ENCODE measurements at regions not wholly inside any gene's neighbourhood (a gene's known extent, or its start where the extent isn't known, plus 50 kb on each side); places are given as distances from the start of the nearest gene placed in this dataset.
A peak's percentile ranks its signal among the peaks of the same experiment; 100 is the strongest.

- TF ChIP-seq ZNF311 (tag by site-specific recombination; IDR thresholded peaks at IDR 0.05; ENCODE audit: borderline replicate concordance) (no peak), ZSCAN23 (tag by site-specific recombination; IDR thresholded peaks at IDR 0.05) (peak; percentile 86; the same call in 1 of the 2 replicates), ZNF585B (tag by site-specific recombination; IDR thresholded peaks at IDR 0.05) (no peak), ZNF37A (tag by site-specific recombination; IDR thresholded peaks at IDR 0.05) (no peak), ZNF2 (tag by site-specific recombination; IDR thresholded peaks at IDR 0.05) (no peak), ZBTB44 (tag by site-specific recombination; IDR thresholded peaks at IDR 0.05) (no peak), FEZF1 (tag by site-specific recombination; IDR thresholded peaks at IDR 0.05) (peak; percentile 57; the same call in 1 of the 2 replicates), ZNF426 (tag by site-specific recombination; IDR thresholded peaks at IDR 0.05) (no peak), TRIM28 (IDR thresholded peaks at IDR 0.05; ENCODE audit: borderline replicate concordance, low read length) (no peak), ZNF571 (tag by site-specific recombination; IDR thresholded peaks at IDR 0.05) (no peak), ZNF19 (tag by site-specific recombination; IDR thresholded peaks at IDR 0.05; ENCODE audit: low read depth) (no peak), ZSCAN30 (tag by site-specific recombination; IDR thresholded peaks at IDR 0.05) (no peak), ZBTB17 (tag by site-specific recombination; IDR thresholded peaks at IDR 0.05) (no peak), ZNF335 (tag by site-specific recombination; conservative IDR thresholded peaks at IDR 0.05) (peak; percentile 57; the same call in 1 of the 2 replicates), ZXDB (tag by site-specific recombination; IDR thresholded peaks at IDR 0.05) (peak; percentile 82), ZNF658 (tag by site-specific recombination; IDR thresholded peaks at IDR 0.05) (no peak), HIC1 (tag by site-specific recombination; IDR thresholded peaks at IDR 0.05) (peak; percentile 83), ZNF707 (tag by site-specific recombination; IDR thresholded peaks at IDR 0.05) (no peak), ZNF157 (tag by site-specific recombination; IDR thresholded peaks at IDR 0.05) (no peak), BCL6B (tag by site-specific recombination; IDR thresholded peaks at IDR 0.05) (0 out of 2 replicates have a peak, but pooled peaks have one; percentile 34), ZNF596 (tag by site-specific recombination; IDR thresholded peaks at IDR 0.05) (no peak), BCL11A (tag by site-specific recombination; IDR thresholded peaks at IDR 0.05; ENCODE audit: low read depth) (no peak), ZNF140 (tag by site-specific recombination; IDR thresholded peaks at IDR 0.05) (no peak), ZNF513 (tag by site-specific recombination; IDR thresholded peaks at IDR 0.05) (no peak), ZNF132 (tag by site-specific recombination; IDR thresholded peaks at IDR 0.05; ENCODE audit: borderline replicate concordance) (no peak), ZNF747 (tag by site-specific recombination; IDR thresholded peaks at IDR 0.05) (no peak), ZNF174 (tag by site-specific recombination; IDR thresholded peaks at IDR 0.05) (no peak), ZNF10 (tag by site-specific recombination; IDR thresholded peaks at IDR 0.05) (no peak), ZNF366 (tag by site-specific recombination; conservative IDR thresholded peaks at IDR 0.05) (peak; percentile 94), MYNN (tag by site-specific recombination; IDR thresholded peaks at IDR 0.05; ENCODE audit: borderline replicate concordance) (no peak), ZFP37 (tag by site-specific recombination; IDR thresholded peaks at IDR 0.05) (no peak; the same call in 1 of the 2 replicates), ZNF654 (tag by site-specific recombination; IDR thresholded peaks at IDR 0.05; ENCODE audit: low read depth) (no peak), ZNF112 (tag by site-specific recombination; IDR thresholded peaks at IDR 0.05) (no peak), ZNF341 (tag by site-specific recombination; IDR thresholded peaks at IDR 0.05; ENCODE audit: low read depth) (no peak), RBAK (tag by site-specific recombination; IDR thresholded peaks at IDR 0.05) (no peak), ZNF133 (tag by site-specific recombination; IDR thresholded peaks at IDR 0.05) (no peak)
Measured at GRCh38 chr6:15062516-15063252, 183.2 kb upstream of the JARID2 start (continued).
